GM12878 (cell line): ENCODE measurements at regions not wholly inside any gene's neighbourhood (a gene's known extent, or its start where the extent isn't known, plus 50 kb on each side); places are given as distances from the start of the nearest gene placed in this dataset.

ENCODE experiments used
- ATAC-seq: fragments of 200-7000 bp; cut with Tn5 transposase; 3 replicates; pipeline ENCODE4 v1.9.1; 2020; ENCODE audit warnings: mild to moderate bottlenecking, moderate library complexity
- BruUV-seq: library from RNA; stranded (reverse); fragments of 400-500 nt; replicated peaks from 2 replicates; lab custom pipeline; 2021; lab: Mats Ljungman, UMichigan
- CTCF ChIA-PET: fragments of 300-600 bp; sonication (Branson Sonifier 250); formaldehyde crosslinking; extraction: SDS; loops from one replicate; lab custom pipeline; 2021; ENCODE audit warnings: inconsistent platforms; lab: Yijun Ruan, JAX
- POLR2A ChIA-PET: fragments of 350-600 bp; formaldehyde crosslinking; extraction: SDS; loops from one replicate; lab custom pipeline; 2021; ENCODE audit warnings: inconsistent platforms; lab: Charles Lee
- RAD21 ChIA-PET: fragments of 300-600 bp; sonication (Branson Sonifier 250); formaldehyde crosslinking; loops from one replicate; lab custom pipeline; 2023; ENCODE audit warnings: antibody characterized with exemption; ENCODE audit not compliant: unreplicated experiment; lab: Charles Lee
- SMC1A ChIA-PET: fragments of 300-600 bp; sonication (Branson Sonifier 250); formaldehyde crosslinking; loops from one replicate; lab custom pipeline; 2023; ENCODE audit not compliant: unreplicated experiment, uncharacterized antibody; lab: Charles Lee
- DNase-seq: peaks from one replicate; pipeline ENCODE4 v3.0.0-alpha.2; 2011; ENCODE audit warnings: low read depth, low spot score
- FAIRE-seq: peaks from 3 replicates; lab custom pipeline; 2011; peaks lifted over from hg19 to GRCh38; lab: Jason Lieb, UNC
- H2AFZ ChIP-seq: 2 replicates; pipeline ENCODE4 v1.6.0; 2011; ENCODE audit warnings: low read depth, low read length, control low read depth; ENCODE audit not compliant: control insufficient read depth
- H3K27ac ChIP-seq: 2 replicates; pipeline ENCODE4 v1.5.1; 2011; ENCODE audit warnings: control low read depth; ENCODE audit not compliant: control insufficient read depth, insufficient read depth
- H3K27me3 ChIP-seq, 2 experiments: replicated peaks in 1 of 2; 2 replicates each; pipeline versions ENCODE4 v1.6.0 to v1.6.1; 2011; ENCODE audit warnings: low read length in 1 of 2; ENCODE audit not compliant: control insufficient read depth in 2 of 2, insufficient read depth in 2 of 2
- H3K36me3 ChIP-seq, 2 experiments: 2 replicates each; pipeline ENCODE4 v1.5.1; 2011; ENCODE audit warnings: low read length in 1 of 2; ENCODE audit not compliant: control insufficient read depth in 2 of 2, insufficient read depth in 2 of 2
- H3K4me1 ChIP-seq: 2 replicates; pipeline ENCODE4 v1.6.1; 2011; ENCODE audit warnings: mild to moderate bottlenecking, low read length, moderate library complexity, mixed read lengths; ENCODE audit not compliant: control insufficient read depth, insufficient read depth
- H3K4me2 ChIP-seq: 2 replicates; pipeline ENCODE4 v1.6.0; 2011; ENCODE audit warnings: control low read depth; ENCODE audit not compliant: control insufficient read depth, insufficient read depth
- H3K4me3 ChIP-seq: fragments of 200-600 bp; sonication (generic); 2 replicates; pipeline ENCODE4 v1.5.1; 2016
- H3K79me2 ChIP-seq: 2 replicates; pipeline ENCODE4 v1.6.0; 2011; ENCODE audit warnings: low read length; ENCODE audit not compliant: control insufficient read depth, insufficient read depth
- H3K9ac ChIP-seq: 2 replicates; pipeline ENCODE4 v1.8.0; 2011; ENCODE audit warnings: low read length, control low read depth, mixed read lengths; ENCODE audit not compliant: control insufficient read depth, insufficient read depth
- H3K9me3 ChIP-seq: replicated peaks from 3 replicates; pipeline ENCODE4 v1.5.1; 2011; ENCODE audit warnings: mild to moderate bottlenecking, low read length; ENCODE audit not compliant: control insufficient read depth, insufficient read depth
- H4K20me1 ChIP-seq: 2 replicates; pipeline ENCODE4 v1.6.0; 2011; ENCODE audit not compliant: control insufficient read depth, insufficient read depth
- ATF2 ChIP-seq: IDR thresholded peaks from 2 replicates; pipeline ENCODE4 v1.6.1; 2012; ENCODE audit warnings: low read length, inconsistent platforms
- CTCF ChIP-seq, 3 experiments: IDR thresholded peaks in 2 of 3; conservative IDR thresholded peaks in 1 of 3; 2 replicates each; pipeline ENCODE4 v1.5.1; 2011; ENCODE audit warnings: low read depth in 3 of 3, low read length in 3 of 3, mild to moderate bottlenecking in 3 of 3, control low read depth in 2 of 3, moderate library complexity in 2 of 3, inconsistent platforms in 1 of 3, mixed read lengths in 1 of 3; ENCODE audit not compliant: control insufficient read depth in 2 of 3, insufficient read depth in 1 of 3; ENCODE audit errors: extremely low read depth in 1 of 3
- MEF2A ChIP-seq: IDR thresholded peaks from 2 replicates; pipeline ENCODE4 v1.6.1; 2011; ENCODE audit warnings: low read depth, mild to moderate bottlenecking, low read length, moderate library complexity; ENCODE audit not compliant: insufficient read depth
- MTA3 ChIP-seq: IDR thresholded peaks from 2 replicates; pipeline ENCODE4 v1.6.1; 2012; ENCODE audit warnings: low read length, inconsistent platforms, borderline replicate concordance
- PRDM15 ChIP-seq: fragments of 450-650 bp; formaldehyde crosslinking; IDR thresholded peaks from 2 replicates; pipeline ENCODE4 v1.4.0; 2020; ENCODE audit warnings: mild to moderate bottlenecking, moderate library complexity
- ZNF384 ChIP-seq: IDR thresholded peaks from 2 replicates; pipeline ENCODE4 v1.6.1; 2012; ENCODE audit warnings: low read depth, mild to moderate bottlenecking, low read length, improper control_type of control experiment, borderline replicate concordance
- WGBS: methylation state at CpG from one replicate; pipeline ENCODE4 v1.1.6; 2016; ENCODE audit warnings: low lambda C conversion rate; ENCODE audit not compliant: insufficient replicate concordance, insufficient coverage; ENCODE audit errors: missing lambda C conversion rate; 5-methylcytosine and 5-hydroxymethylcytosine counted together
- in situ Hi-C: fragments of 300-500 bp; cut with MboI; formaldehyde crosslinking; loops from 9 replicates; pipeline ENCODE4 v1.14.3; 2018; ENCODE audit warnings: mixed read lengths
- intact Hi-C: fragments of 100-400 bp; cut with micrococcal nuclease; formaldehyde crosslinking; loops from one replicate; pipeline ENCODE4 v1.14.2; 2022; ENCODE audit not compliant: unreplicated experiment

- DNase-seq (no peak), ATAC-seq (no peak), FAIRE-seq (no peak)
- ChIA-PET CTCF (no interaction called here), RAD21 (no interaction called here), POLR2A (no interaction called here), SMC1A (no interaction called here)
- Histone ChIP-seq H4K20me1 (no peaks in the 10 kb centered on the region), H3K4me3 (no peak overlapping the region), H2AFZ (no peak overlapping the region), H3K9ac (no peak overlapping the region), H3K4me2 (no peak overlapping the region), H3K4me1 (no peaks in the 10 kb centered on the region), H3K27ac (no peak overlapping the region), H3K36me3 (no peaks in the 10 kb centered on the region), H3K9me3 (no peaks in the 10 kb centered on the region; the same call in 2 of the 3 replicates), H3K79me2 (no peaks in the 10 kb centered on the region), H3K27me3 (no peaks in the 10 kb centered on the region)
- intact Hi-C loops, result no loop called here
- no TSS peak for BruUV-seq
- TF ChIP-seq MTA3, result no peak
- no peak for TF ChIP-seq MEF2A
- no peak for TF ChIP-seq PRDM15
- WGBS, result 46% methylated on average over 7 of the region's 7 CpGs
- in situ Hi-C loops, result no loop called here
Observed at GRCh38 chr7:98534493-98534892, 82.6 kb upstream of the NPTX2 start.

GRCh38 chr7:98531717-98532116, 85.4 kb upstream of the NPTX2 start:
- H3K27me3 ChIP-seq, result no peaks in the 10 kb centered on the region
- no peak overlapping the region for H3K4me2 ChIP-seq
- TF ChIP-seq ATF2 (no peak), ZNF384 (no peak), CTCF (IDR thresholded peaks at IDR 0.05 in 2 of 3, conservative IDR thresholded peaks at IDR 0.05 in 1 of 3; ENCODE audit: control insufficient read depth in 2 of 3, extremely low read depth in 1 of 3, insufficient read depth in 1 of 3, low read depth in 3 of 3, low read length in 3 of 3) (0 out of 6 replicates have a peak, but pooled peaks of 1 of the 3 experiments have one; percentile 24)
- H3K27ac ChIP-seq, result no peak overlapping the region
- RAD21 ChIA-PET, result no interaction called here
- H3K4me1 ChIP-seq, result no peaks in the 10 kb centered on the region
- DNase-seq (no peak), FAIRE-seq (no peak), ATAC-seq (no peak)
- WGBS, result 50% methylated on average over 3 of the region's 3 CpGs
- SMC1A ChIA-PET, result no interaction called here
- H3K36me3 ChIP-seq, result no peaks in the 10 kb centered on the region
- H3K79me2 ChIP-seq, result no peaks in the 10 kb centered on the region
- in situ Hi-C loops (no loop called here), intact Hi-C loops (no loop called here)
- no peaks in the 10 kb centered on the region for H4K20me1 ChIP-seq
- CTCF ChIA-PET, result no interaction called here
- H2AFZ ChIP-seq, result no peak overlapping the region
- no peak overlapping the region for H3K9ac ChIP-seq
- POLR2A ChIA-PET, result no interaction called here
- no peaks in the 10 kb centered on the region; the same call in 2 of the 3 replicates for H3K9me3 ChIP-seq
- no TSS peak for BruUV-seq
- no peak overlapping the region for H3K4me3 ChIP-seq
